Adrenal gland (tissue), 5 donors: ENCODE measurements at regions not wholly inside any gene's neighbourhood (a gene's known extent, or its start where the extent isn't known, plus 50 kb on each side); places are given as distances from the start of the nearest gene placed in this dataset.

Source experiments
- POLR2A ChIP-seq, 2 donors: fragments of 450-650 bp; IDR thresholded peaks; one replicate each; pipeline ENCODE4 v1.6.1; 2017; ENCODE audit warnings: antibody characterized with exemption in 2 of 2, mild to moderate bottlenecking in 2 of 2, moderate library complexity in 1 of 2
- TF ChIP-seq, protein P1 (sequence below), 6 experiments: fragments of 450-650 bp in 4 of 6; fragments of 200-600 bp in 2 of 6; sonication (generic) in 1 of 6; IDR thresholded peaks; 1 replicate in 5 of 6; 2 replicates in 1 of 6; pipeline versions ENCODE4 v1.5.1 to v1.8.0; 2016 to 2021; ENCODE audit warnings: antibody characterized with exemption in 6 of 6, mild to moderate bottlenecking in 2 of 6, moderate library complexity in 1 of 6
- donor health status: DM: no; HTN: no; CAD: no.

DNA sequence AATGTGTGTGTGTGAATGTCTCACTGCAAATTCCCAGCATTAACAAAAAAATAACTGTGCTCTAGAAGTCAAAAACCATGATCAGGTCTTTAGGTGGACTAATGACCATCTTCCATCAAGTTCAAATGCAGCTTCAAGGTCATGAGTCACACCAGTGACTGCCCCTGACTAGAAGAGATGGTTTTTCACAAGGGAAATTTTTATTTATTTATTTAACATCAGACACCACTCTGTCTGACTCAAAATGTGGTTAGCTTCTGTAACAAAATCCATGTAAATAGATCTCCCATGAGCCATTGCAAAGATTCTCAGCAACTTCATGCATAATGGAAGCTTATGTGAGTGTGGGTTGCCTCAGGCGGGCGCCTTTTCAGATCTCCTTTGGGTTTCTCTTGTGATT, 219.2 kb downstream of the KIT start:
- TF ChIP-seq, protein P1, sequence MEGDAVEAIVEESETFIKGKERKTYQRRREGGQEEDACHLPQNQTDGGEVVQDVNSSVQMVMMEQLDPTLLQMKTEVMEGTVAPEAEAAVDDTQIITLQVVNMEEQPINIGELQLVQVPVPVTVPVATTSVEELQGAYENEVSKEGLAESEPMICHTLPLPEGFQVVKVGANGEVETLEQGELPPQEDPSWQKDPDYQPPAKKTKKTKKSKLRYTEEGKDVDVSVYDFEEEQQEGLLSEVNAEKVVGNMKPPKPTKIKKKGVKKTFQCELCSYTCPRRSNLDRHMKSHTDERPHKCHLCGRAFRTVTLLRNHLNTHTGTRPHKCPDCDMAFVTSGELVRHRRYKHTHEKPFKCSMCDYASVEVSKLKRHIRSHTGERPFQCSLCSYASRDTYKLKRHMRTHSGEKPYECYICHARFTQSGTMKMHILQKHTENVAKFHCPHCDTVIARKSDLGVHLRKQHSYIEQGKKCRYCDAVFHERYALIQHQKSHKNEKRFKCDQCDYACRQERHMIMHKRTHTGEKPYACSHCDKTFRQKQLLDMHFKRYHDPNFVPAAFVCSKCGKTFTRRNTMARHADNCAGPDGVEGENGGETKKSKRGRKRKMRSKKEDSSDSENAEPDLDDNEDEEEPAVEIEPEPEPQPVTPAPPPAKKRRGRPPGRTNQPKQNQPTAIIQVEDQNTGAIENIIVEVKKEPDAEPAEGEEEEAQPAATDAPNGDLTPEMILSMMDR (IDR thresholded peaks at IDR 0.05), result no peak
- no peak for TF ChIP-seq POLR2A (IDR thresholded peaks at IDR 0.05)
